GM12878 (cell line): ENCODE measurements at regions not wholly inside any gene's neighbourhood (a gene's known extent, or its start where the extent isn't known, plus 50 kb on each side); places are given as distances from the start of the nearest gene placed in this dataset.

ENCODE experiments used
- ATAC-seq: fragments of 200-7000 bp; cut with Tn5 transposase; 3 replicates; pipeline ENCODE4 v1.9.1; 2020; ENCODE audit warnings: mild to moderate bottlenecking, moderate library complexity
- BruUV-seq: library from RNA; stranded (reverse); fragments of 400-500 nt; replicated peaks from 2 replicates; lab custom pipeline; 2021; lab: Mats Ljungman, UMichigan
- CTCF ChIA-PET: fragments of 300-600 bp; sonication (Branson Sonifier 250); formaldehyde crosslinking; extraction: SDS; loops from one replicate; lab custom pipeline; 2021; ENCODE audit warnings: inconsistent platforms; lab: Yijun Ruan, JAX
- POLR2A ChIA-PET: fragments of 350-600 bp; formaldehyde crosslinking; extraction: SDS; loops from one replicate; lab custom pipeline; 2021; ENCODE audit warnings: inconsistent platforms; lab: Charles Lee
- RAD21 ChIA-PET: fragments of 300-600 bp; sonication (Branson Sonifier 250); formaldehyde crosslinking; loops from one replicate; lab custom pipeline; 2023; ENCODE audit warnings: antibody characterized with exemption; ENCODE audit not compliant: unreplicated experiment; lab: Charles Lee
- SMC1A ChIA-PET: fragments of 300-600 bp; sonication (Branson Sonifier 250); formaldehyde crosslinking; loops from one replicate; lab custom pipeline; 2023; ENCODE audit not compliant: unreplicated experiment, uncharacterized antibody; lab: Charles Lee
- DNase-seq: peaks from one replicate; pipeline ENCODE4 v3.0.0-alpha.2; 2011; ENCODE audit warnings: low read depth, low spot score
- FAIRE-seq: peaks from 3 replicates; lab custom pipeline; 2011; peaks lifted over from hg19 to GRCh38; lab: Jason Lieb, UNC
- H2AFZ ChIP-seq: 2 replicates; pipeline ENCODE4 v1.6.0; 2011; ENCODE audit warnings: low read depth, low read length, control low read depth; ENCODE audit not compliant: control insufficient read depth
- H3K27ac ChIP-seq: 2 replicates; pipeline ENCODE4 v1.5.1; 2011; ENCODE audit warnings: control low read depth; ENCODE audit not compliant: control insufficient read depth, insufficient read depth
- H3K27me3 ChIP-seq, 2 experiments: replicated peaks in 1 of 2; 2 replicates each; pipeline versions ENCODE4 v1.6.0 to v1.6.1; 2011; ENCODE audit warnings: low read length in 1 of 2; ENCODE audit not compliant: control insufficient read depth in 2 of 2, insufficient read depth in 2 of 2
- H3K36me3 ChIP-seq, 2 experiments: 2 replicates each; pipeline ENCODE4 v1.5.1; 2011; ENCODE audit warnings: low read length in 1 of 2; ENCODE audit not compliant: control insufficient read depth in 2 of 2, insufficient read depth in 2 of 2
- H3K4me1 ChIP-seq: 2 replicates; pipeline ENCODE4 v1.6.1; 2011; ENCODE audit warnings: mild to moderate bottlenecking, low read length, moderate library complexity, mixed read lengths; ENCODE audit not compliant: control insufficient read depth, insufficient read depth
- H3K4me2 ChIP-seq: 2 replicates; pipeline ENCODE4 v1.6.0; 2011; ENCODE audit warnings: control low read depth; ENCODE audit not compliant: control insufficient read depth, insufficient read depth
- H3K4me3 ChIP-seq: fragments of 200-600 bp; sonication (generic); 2 replicates; pipeline ENCODE4 v1.5.1; 2016
- H3K79me2 ChIP-seq: 2 replicates; pipeline ENCODE4 v1.6.0; 2011; ENCODE audit warnings: low read length; ENCODE audit not compliant: control insufficient read depth, insufficient read depth
- H3K9ac ChIP-seq: 2 replicates; pipeline ENCODE4 v1.8.0; 2011; ENCODE audit warnings: low read length, control low read depth, mixed read lengths; ENCODE audit not compliant: control insufficient read depth, insufficient read depth
- H3K9me3 ChIP-seq: replicated peaks from 3 replicates; pipeline ENCODE4 v1.5.1; 2011; ENCODE audit warnings: mild to moderate bottlenecking, low read length; ENCODE audit not compliant: control insufficient read depth, insufficient read depth
- H4K20me1 ChIP-seq: 2 replicates; pipeline ENCODE4 v1.6.0; 2011; ENCODE audit not compliant: control insufficient read depth, insufficient read depth
- ATF7 ChIP-seq: fragments of 450-650 bp; IDR thresholded peaks from 2 replicates; pipeline ENCODE4 v1.6.1; 2016; ENCODE audit warnings: low read depth, mild to moderate bottlenecking
- DPF2 ChIP-seq: fragments of 450-650 bp; IDR thresholded peaks from 2 replicates; pipeline ENCODE4 v1.6.1; 2017; ENCODE audit warnings: mild to moderate bottlenecking
- EP300 ChIP-seq, 2 experiments: fragments of 150-350 bp in 1 of 2; IDR thresholded peaks; 2 replicates each; pipeline ENCODE4 v1.6.1; 2011 to 2012; ENCODE audit warnings: low read depth in 2 of 2, low read length in 2 of 2, borderline replicate concordance in 1 of 2, improper control_type of control experiment in 1 of 2, inconsistent platforms in 1 of 2; ENCODE audit not compliant: control insufficient read depth in 1 of 2
- HDAC6 ChIP-seq: fragments of 200-600 bp; sonication (generic); IDR thresholded peaks from one replicate; pipeline ENCODE4 v1.8.0; 2017; ENCODE audit warnings: antibody characterized with exemption; ENCODE audit not compliant: unreplicated experiment
- IKZF1 ChIP-seq: fragments of 450-650 bp; conservative IDR thresholded peaks from 2 replicates; pipeline ENCODE4 v1.6.1; 2017; ENCODE audit warnings: antibody characterized with exemption, mild to moderate bottlenecking
- IKZF2 ChIP-seq, 2 experiments: fragments of 450-650 bp; IDR thresholded peaks; 2 replicates each; pipeline ENCODE4 v1.6.1; 2017; ENCODE audit warnings: mild to moderate bottlenecking in 2 of 2, moderate library complexity in 2 of 2
- LARP7 ChIP-seq: fragments of 450-650 bp; IDR thresholded peaks from 2 replicates; pipeline ENCODE4 v1.6.1; 2017; ENCODE audit warnings: mild to moderate bottlenecking
- MTA2 ChIP-seq: fragments of 450-650 bp; IDR thresholded peaks from 2 replicates; pipeline ENCODE4 v1.6.1; 2016; ENCODE audit warnings: low read depth, mild to moderate bottlenecking, moderate library complexity
- MXI1 ChIP-seq: fragments of 150-350 bp; IDR thresholded peaks from 2 replicates; pipeline ENCODE4 v1.6.1; 2011; ENCODE audit warnings: low read depth, mild to moderate bottlenecking, inconsistent platforms, low read length, improper control_type of control experiment
- SPI1 ChIP-seq: IDR thresholded peaks from 2 replicates; pipeline ENCODE4 v1.6.1; 2011; ENCODE audit warnings: low read depth, mild to moderate bottlenecking, low read length, moderate library complexity, borderline replicate concordance; ENCODE audit not compliant: insufficient read depth
- WGBS: methylation state at CpG from one replicate; pipeline ENCODE4 v1.1.6; 2016; ENCODE audit warnings: low lambda C conversion rate; ENCODE audit not compliant: insufficient replicate concordance, insufficient coverage; ENCODE audit errors: missing lambda C conversion rate; 5-methylcytosine and 5-hydroxymethylcytosine counted together
- in situ Hi-C: fragments of 300-500 bp; cut with MboI; formaldehyde crosslinking; loops from 9 replicates; pipeline ENCODE4 v1.14.3; 2018; ENCODE audit warnings: mixed read lengths
- intact Hi-C: fragments of 100-400 bp; cut with micrococcal nuclease; formaldehyde crosslinking; loops from one replicate; pipeline ENCODE4 v1.14.2; 2022; ENCODE audit not compliant: unreplicated experiment
- TF ChIP-seq, protein P1 (sequence below): IDR thresholded peaks from 2 replicates; pipeline ENCODE4 v1.6.1; 2011; ENCODE audit warnings: borderline replicate concordance, low read depth, mild to moderate bottlenecking, moderate library complexity, low read length; ENCODE audit not compliant: insufficient read depth, poor library complexity, severe bottlenecking
- TF ChIP-seq, protein P2 (sequence below): fragments of 450-650 bp; IDR thresholded peaks from 2 replicates; pipeline ENCODE4 v1.6.1; 2016; ENCODE audit warnings: mild to moderate bottlenecking
- TF ChIP-seq, protein P3 (sequence below): fragments of 450-650 bp; IDR thresholded peaks from 2 replicates; pipeline ENCODE4 v1.6.1; 2017; ENCODE audit warnings: low read depth, mild to moderate bottlenecking, moderate library complexity

DNA sequence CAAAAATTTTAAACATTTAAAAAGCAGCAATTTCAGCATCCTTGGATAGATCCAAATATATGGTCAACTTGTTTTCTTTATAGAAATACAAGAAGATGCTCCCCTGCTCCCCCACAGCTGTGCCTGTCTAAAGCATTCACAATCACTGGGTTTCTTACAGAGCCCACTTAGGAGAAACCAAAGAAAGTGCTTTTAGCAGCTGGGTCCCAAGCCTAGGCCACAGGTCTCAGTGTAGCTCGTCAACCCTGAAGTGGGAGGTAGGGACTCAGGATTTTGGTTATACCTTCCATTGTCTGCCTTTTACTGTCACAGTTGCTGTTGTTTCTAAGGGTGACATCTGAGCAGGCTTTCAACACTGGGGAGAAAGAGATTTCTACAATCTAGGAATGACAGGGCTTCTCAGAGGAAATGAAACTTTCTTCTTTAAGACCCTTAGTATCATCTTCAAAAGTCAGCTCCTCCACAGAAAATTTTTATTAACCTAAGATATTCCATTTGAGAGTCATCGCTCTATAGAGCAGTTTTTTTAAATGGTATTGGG lies 199.3 kb upstream of the CMC1 start:
- SMC1A ChIA-PET, result interaction anchor here (0.8 to 15.7 kb wide), 20 partner anchors 9 to 330 kb away, joined by 3 to 296 read pairs (median 4); no protein-coding TSS in a partner anchor
- Histone ChIP-seq H2AFZ (no peak overlapping the region), H3K4me2 (no peak overlapping the region), H3K27me3 (no peaks in the 10 kb centered on the region), H3K36me3 (no peaks in the 10 kb centered on the region), H3K4me1 (no peaks in the 10 kb centered on the region), H3K9me3 (no peaks in the 10 kb centered on the region), H3K9ac (no peak overlapping the region), H3K27ac (no peak overlapping the region), H4K20me1 (no peaks in the 10 kb centered on the region), H3K4me3 (no peak overlapping the region), H3K79me2 (no peaks in the 10 kb centered on the region)
- 0 out of 2 replicates have a peak, but pooled peaks have one; percentile 9 for TF ChIP-seq MXI1
- TF ChIP-seq, protein P1, sequence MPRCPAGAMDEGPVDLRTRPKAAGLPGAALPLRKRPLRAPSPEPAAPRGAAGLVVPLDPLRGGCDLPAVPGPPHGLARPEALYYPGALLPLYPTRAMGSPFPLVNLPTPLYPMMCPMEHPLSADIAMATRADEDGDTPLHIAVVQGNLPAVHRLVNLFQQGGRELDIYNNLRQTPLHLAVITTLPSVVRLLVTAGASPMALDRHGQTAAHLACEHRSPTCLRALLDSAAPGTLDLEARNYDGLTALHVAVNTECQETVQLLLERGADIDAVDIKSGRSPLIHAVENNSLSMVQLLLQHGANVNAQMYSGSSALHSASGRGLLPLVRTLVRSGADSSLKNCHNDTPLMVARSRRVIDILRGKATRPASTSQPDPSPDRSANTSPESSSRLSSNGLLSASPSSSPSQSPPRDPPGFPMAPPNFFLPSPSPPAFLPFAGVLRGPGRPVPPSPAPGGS, result no peak
- peak; percentile 51; the same call in 1 of the 2 replicates for TF ChIP-seq MTA2
- TF ChIP-seq ATF7, result peak; percentile 25; the same call in 1 of the 2 replicates
- TF ChIP-seq, protein P2, sequence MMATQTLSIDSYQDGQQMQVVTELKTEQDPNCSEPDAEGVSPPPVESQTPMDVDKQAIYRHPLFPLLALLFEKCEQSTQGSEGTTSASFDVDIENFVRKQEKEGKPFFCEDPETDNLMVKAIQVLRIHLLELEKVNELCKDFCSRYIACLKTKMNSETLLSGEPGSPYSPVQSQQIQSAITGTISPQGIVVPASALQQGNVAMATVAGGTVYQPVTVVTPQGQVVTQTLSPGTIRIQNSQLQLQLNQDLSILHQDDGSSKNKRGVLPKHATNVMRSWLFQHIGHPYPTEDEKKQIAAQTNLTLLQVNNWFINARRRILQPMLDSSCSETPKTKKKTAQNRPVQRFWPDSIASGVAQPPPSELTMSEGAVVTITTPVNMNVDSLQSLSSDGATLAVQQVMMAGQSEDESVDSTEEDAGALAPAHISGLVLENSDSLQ, result peak; percentile 42; the same call in 1 of the 2 replicates
- TF ChIP-seq EP300 (IDR thresholded peaks at IDR 0.05; ENCODE audit: borderline replicate concordance in 1 of 2, control insufficient read depth in 1 of 2, low read depth in 2 of 2, low read length in 2 of 2), result peak in 1 of 2 experiments; percentile 57; a peak in 1 of 4 replicates
- TF ChIP-seq IKZF1, result peak; percentile 62; the same call in 1 of the 2 replicates
- TF ChIP-seq HDAC6, result no peak
- TF ChIP-seq IKZF2 (IDR thresholded peaks at IDR 0.05), result peak; percentile 55 to 60; a peak in 2 of 4 replicates
- TF ChIP-seq SPI1, result peak; percentile 74
- no peak for TF ChIP-seq LARP7
- 0 out of 2 replicates have a peak, but pooled peaks have one; percentile 70 for TF ChIP-seq DPF2
- TF ChIP-seq, protein P3, sequence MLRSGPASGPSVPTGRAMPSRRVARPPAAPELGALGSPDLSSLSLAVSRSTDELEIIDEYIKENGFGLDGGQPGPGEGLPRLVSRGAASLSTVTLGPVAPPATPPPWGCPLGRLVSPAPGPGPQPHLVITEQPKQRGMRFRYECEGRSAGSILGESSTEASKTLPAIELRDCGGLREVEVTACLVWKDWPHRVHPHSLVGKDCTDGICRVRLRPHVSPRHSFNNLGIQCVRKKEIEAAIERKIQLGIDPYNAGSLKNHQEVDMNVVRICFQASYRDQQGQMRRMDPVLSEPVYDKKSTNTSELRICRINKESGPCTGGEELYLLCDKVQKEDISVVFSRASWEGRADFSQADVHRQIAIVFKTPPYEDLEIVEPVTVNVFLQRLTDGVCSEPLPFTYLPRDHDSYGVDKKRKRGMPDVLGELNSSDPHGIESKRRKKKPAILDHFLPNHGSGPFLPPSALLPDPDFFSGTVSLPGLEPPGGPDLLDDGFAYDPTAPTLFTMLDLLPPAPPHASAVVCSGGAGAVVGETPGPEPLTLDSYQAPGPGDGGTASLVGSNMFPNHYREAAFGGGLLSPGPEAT, result peak; percentile 65
- ATAC-seq, result peak; percentile 78
- in situ Hi-C loops, result no loop called here
- POLR2A ChIA-PET, result interaction anchor here (1.0 to 1.7 kb wide), 3 partner anchors 14 to 76 kb away, joined by 3 to 9 read pairs (median 4); no protein-coding TSS in a partner anchor
- peak; percentile 35 for FAIRE-seq
- 42% methylated on average over 2 of the region's 2 CpGs for WGBS
- intact Hi-C loops, result no loop called here
- no peak for DNase-seq
- CTCF ChIA-PET, result interaction anchor here (0.9 to 1.9 kb wide), 8 partner anchors 12 to 39 kb away, joined by 3 to 6 read pairs (median 3); no protein-coding TSS in a partner anchor
- BruUV-seq, result no TSS peak
- RAD21 ChIA-PET, result interaction anchor here (1.2 to 11.0 kb wide), 10 partner anchors 8 to 330 kb away, joined by 4 to 221 read pairs (median 8); no protein-coding TSS in a partner anchor
